Progenitor cell of endocrine pancreas (in vitro differentiated cells): ENCODE measurements at regions not wholly inside any gene's neighbourhood (a gene's known extent, or its start where the extent isn't known, plus 50 kb on each side); places are given as distances from the start of the nearest gene placed in this dataset.

ENCODE experiments used
- DNase-seq: peaks from one replicate; pipeline ENCODE4 v3.0.0; 2021; ENCODE audit warnings: low spot score; ENCODE audit not compliant: unreplicated experiment
- H3K27ac Mint-ChIP-seq: 2 replicates; pipeline ENCODE4 v1.8.0; 2021; ENCODE audit warnings: mild to moderate bottlenecking, moderate library complexity, mixed read lengths
- H3K27me3 Mint-ChIP-seq: 2 replicates; pipeline ENCODE4 v1.8.0; 2021; ENCODE audit warnings: mixed read lengths
- H3K36me3 Mint-ChIP-seq: 2 replicates; pipeline ENCODE4 v1.8.0; 2022; ENCODE audit warnings: mixed read lengths; ENCODE audit not compliant: insufficient read depth
- H3K4me1 Mint-ChIP-seq: 2 replicates; pipeline ENCODE4 v1.8.0; 2021; ENCODE audit warnings: low read depth, mixed read lengths
- H3K4me3 Mint-ChIP-seq: 2 replicates; pipeline ENCODE4 v1.8.0; 2021; ENCODE audit warnings: low read depth, mild to moderate bottlenecking, moderate library complexity, mixed read lengths
- H3K9me3 Mint-ChIP-seq: 2 replicates; pipeline ENCODE4 v1.8.0; 2021; ENCODE audit warnings: low read depth, mixed read lengths
- CTCF ChIP-seq: fragments of 200-600 bp; sonication (generic); IDR thresholded peaks from one replicate; pipeline ENCODE4 v1.5.0; 2021; ENCODE audit warnings: antibody characterized with exemption, mild to moderate bottlenecking; ENCODE audit not compliant: unreplicated experiment

GRCh38 chr6:121764493-121764892 is 329.0 kb downstream of the GJA1 start:
- DNase-seq, result no peak
- H3K4me1 Mint-ChIP-seq, result no peaks in the 10 kb centered on the region
- H3K9me3 Mint-ChIP-seq, result peaks cover 7% of the 10 kb centered on the region
- H3K27me3 Mint-ChIP-seq, result no peaks in the 10 kb centered on the region
- no peaks in the 10 kb centered on the region for H3K36me3 Mint-ChIP-seq
- TF ChIP-seq CTCF, result no peak
- no peak overlapping the region for H3K27ac Mint-ChIP-seq
- no peak overlapping the region for H3K4me3 Mint-ChIP-seq

GRCh38 chr6:121765060-121765459 is 329.6 kb downstream of the GJA1 start:
- H3K4me3 Mint-ChIP-seq, result no peak overlapping the region

GRCh38 chr6:121767211-121767610 is 331.8 kb downstream of the GJA1 start:
- no peaks in the 10 kb centered on the region for H3K9me3 Mint-ChIP-seq
- no peaks in the 10 kb centered on the region for H3K27me3 Mint-ChIP-seq
- DNase-seq, result no peak
- TF ChIP-seq CTCF, result no peak
- no peaks in the 10 kb centered on the region for H3K36me3 Mint-ChIP-seq
- no peaks in the 10 kb centered on the region for H3K4me1 Mint-ChIP-seq
- no peak overlapping the region for H3K4me3 Mint-ChIP-seq
- no peak overlapping the region for H3K27ac Mint-ChIP-seq

More at GRCh38 chr6:121765060-121765459, 329.6 kb downstream of the GJA1 start:
- no peaks in the 10 kb centered on the region for H3K27me3 Mint-ChIP-seq
- DNase-seq, result no peak
- peaks cover 7% of the 10 kb centered on the region for H3K9me3 Mint-ChIP-seq
- no peaks in the 10 kb centered on the region for H3K4me1 Mint-ChIP-seq
- TF ChIP-seq CTCF, result no peak
- H3K27ac Mint-ChIP-seq, result no peak overlapping the region
- no peaks in the 10 kb centered on the region for H3K36me3 Mint-ChIP-seq

GRCh38 chr6:121770943-121771342 is 335.5 kb downstream of the GJA1 start:
- TF ChIP-seq CTCF, result no peak
- Mint-ChIP-seq H3K27ac (no peak overlapping the region), H3K4me3 (no peak overlapping the region), H3K27me3 (no peaks in the 10 kb centered on the region), H3K9me3 (no peaks in the 10 kb centered on the region), H3K36me3 (no peaks in the 10 kb centered on the region), H3K4me1 (no peaks in the 10 kb centered on the region)
- DNase-seq, result no peak

GRCh38 chr6:121771937-121772720 is 336.7 kb downstream of the GJA1 start:
- H3K27me3 Mint-ChIP-seq, result no peaks in the 10 kb centered on the region
- H3K9me3 Mint-ChIP-seq, result no peaks in the 10 kb centered on the region
- peaks cover 1% of the 10 kb centered on the region for H3K4me1 Mint-ChIP-seq
- no peak for DNase-seq
- no peak for TF ChIP-seq CTCF
- no peak overlapping the region for H3K4me3 Mint-ChIP-seq
- H3K36me3 Mint-ChIP-seq, result no peaks in the 10 kb centered on the region
- H3K27ac Mint-ChIP-seq, result no peak overlapping the region
